Epithelial cell of esophagus (primary cell): ENCODE measurements at regions not wholly inside any gene's neighbourhood (a gene's known extent, or its start where the extent isn't known, plus 50 kb on each side); places are given as distances from the start of the nearest gene placed in this dataset.

ENCODE experiments used
- DNase-seq: peaks from one replicate; pipeline ENCODE4 v3.0.0; 2010; ENCODE audit warnings: low read depth
- H3K4me3 ChIP-seq: 2 replicates; pipeline ENCODE4 v1.5.1; 2011; ENCODE audit warnings: mild to moderate bottlenecking, low read length, control low read depth
- CTCF ChIP-seq: IDR thresholded peaks from 2 replicates; pipeline ENCODE4 v1.5.1; 2011; ENCODE audit warnings: low read depth, mild to moderate bottlenecking, low read length, control low read depth, inconsistent platforms; ENCODE audit not compliant: insufficient read depth; ENCODE audit errors: missing control alignments

GRCh38 chr6:165883851-165884640, 221.0 kb upstream of the PDE10A start:
- no peak overlapping the region for H3K4me3 ChIP-seq
- DNase-seq = no peak
- TF ChIP-seq CTCF = no peak

DNA sequence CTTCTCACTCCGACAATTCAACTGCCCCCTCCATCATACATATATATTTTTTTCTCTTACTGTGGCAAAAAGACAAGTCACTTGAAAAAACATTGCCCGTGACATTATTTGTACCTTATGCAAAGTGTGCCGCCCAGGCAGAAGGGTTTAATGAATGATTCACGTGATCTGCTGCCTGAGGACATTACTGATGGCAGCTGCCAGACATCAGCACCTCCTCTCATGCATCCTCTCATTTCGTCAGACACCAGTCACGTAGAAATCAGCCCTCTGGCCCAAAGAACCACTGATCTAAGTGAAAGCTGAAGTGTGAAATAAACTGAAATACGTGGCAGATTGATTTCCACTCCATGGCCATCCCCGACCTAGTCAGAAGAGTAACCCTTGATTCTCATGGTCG, 218.8 kb upstream of the PDE10A start:
- TF ChIP-seq CTCF = no peak
- DNase-seq = no peak
- H3K4me3 ChIP-seq = no peak overlapping the region

DNA sequence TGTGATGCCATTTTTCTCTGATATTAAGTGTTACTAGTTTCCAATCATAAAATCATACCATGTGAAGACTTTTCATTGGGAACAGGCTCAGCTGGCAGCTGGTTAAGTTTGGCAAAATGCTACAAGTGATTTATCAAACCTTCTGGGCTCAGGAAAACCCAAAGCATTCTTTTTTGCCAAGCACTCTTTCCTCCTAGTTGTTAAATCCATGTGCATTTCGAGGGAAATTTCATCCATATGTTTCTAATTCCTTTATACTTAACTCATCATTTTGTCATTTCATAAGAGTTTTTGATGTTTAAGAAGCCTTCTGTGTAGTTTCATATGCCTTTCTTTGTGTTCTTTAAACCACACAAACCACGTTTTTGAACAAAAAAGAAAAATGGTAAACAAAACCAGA, 217.6 kb upstream of the PDE10A start:
- no peak for DNase-seq
- no peak for TF ChIP-seq CTCF
- H3K4me3 ChIP-seq = no peak overlapping the region

GRCh38 chr6:165877773-165878172, 214.7 kb upstream of the PDE10A start:
- no peak overlapping the region for H3K4me3 ChIP-seq
- no peak for TF ChIP-seq CTCF
- DNase-seq = no peak

DNA sequence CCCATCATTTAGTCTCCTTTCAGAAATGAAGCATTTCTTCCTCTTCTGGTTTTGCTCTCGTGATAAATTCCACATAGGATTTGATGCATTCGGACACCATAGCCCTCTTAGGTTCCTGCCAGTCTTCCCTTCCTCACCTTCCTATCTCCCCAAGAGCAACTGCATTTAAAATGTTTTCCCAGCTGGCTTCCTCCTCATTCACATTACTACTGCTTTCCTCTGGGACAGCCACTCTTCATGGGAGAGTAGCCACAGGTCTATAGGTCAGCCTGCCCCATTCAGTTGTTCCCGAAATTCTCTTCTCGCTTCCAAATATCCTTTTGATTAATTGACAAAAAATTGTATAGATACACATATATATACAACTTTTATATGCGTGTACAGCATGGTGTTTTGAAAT, 214.2 kb upstream of the PDE10A start:
- no peak overlapping the region for H3K4me3 ChIP-seq
- no peak for TF ChIP-seq CTCF
- DNase-seq = no peak

GRCh38 chr6:165876588-165876987, 213.5 kb upstream of the PDE10A start:
- no peak for DNase-seq
- no peak overlapping the region for H3K4me3 ChIP-seq
- no peak for TF ChIP-seq CTCF

GRCh38 chr6:165875946-165876345, 212.9 kb upstream of the PDE10A start:
- H3K4me3 ChIP-seq = no peak overlapping the region
- no peak for TF ChIP-seq CTCF
- DNase-seq = no peak
